GM06990 (cell line): ENCODE measurements at regions not wholly inside any gene's neighbourhood (a gene's known extent, or its start where the extent isn't known, plus 50 kb on each side); places are given as distances from the start of the nearest gene placed in this dataset.

ENCODE experiments used
- DNase-seq: peaks from one replicate; pipeline ENCODE4 v3.0.0-alpha.2; 2011; ENCODE audit not compliant: insufficient read length; ENCODE audit errors: extremely low read depth
- H3K27me3 ChIP-seq: replicated peaks from 2 replicates; pipeline ENCODE4 v1.6.0; 2011; ENCODE audit warnings: low read length; ENCODE audit not compliant: control insufficient read depth, insufficient read depth
- H3K36me3 ChIP-seq: 2 replicates; pipeline ENCODE4 v1.5.1; 2011; ENCODE audit warnings: low read length; ENCODE audit not compliant: control insufficient read depth, insufficient read depth
- H3K4me3 ChIP-seq: replicated peaks from 2 replicates; pipeline ENCODE4 v1.5.1; 2011; ENCODE audit warnings: low read depth, mild to moderate bottlenecking, control low read depth, low read length
- TF ChIP-seq, protein P1 (sequence below): IDR thresholded peaks from 2 replicates; pipeline ENCODE4 v1.5.1; 2011; ENCODE audit warnings: low read length, control low read depth, mild to moderate bottlenecking, inconsistent platforms; ENCODE audit not compliant: insufficient read depth, poor library complexity, severe bottlenecking

DNA sequence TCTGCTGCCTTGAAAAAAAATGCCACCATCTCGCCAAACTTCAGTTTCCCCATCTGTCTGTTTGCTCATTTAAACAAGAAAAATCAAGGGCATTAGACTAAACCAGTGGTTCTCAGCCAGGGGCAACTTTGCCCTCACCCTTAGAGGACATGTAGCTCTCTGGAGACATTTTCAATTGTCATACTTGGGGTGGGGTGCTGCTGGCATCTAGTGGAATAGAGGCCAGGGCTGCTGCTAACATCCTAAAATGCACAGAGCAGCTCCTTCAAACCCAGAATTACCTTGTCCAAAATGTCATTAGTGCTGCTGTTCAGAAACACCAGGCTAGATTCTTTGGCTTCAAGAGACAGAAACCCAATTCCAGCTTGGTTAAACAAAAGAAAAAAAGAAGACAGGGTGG lies 71.1 kb upstream of the FOXE1 start:
- TF ChIP-seq, protein P1, sequence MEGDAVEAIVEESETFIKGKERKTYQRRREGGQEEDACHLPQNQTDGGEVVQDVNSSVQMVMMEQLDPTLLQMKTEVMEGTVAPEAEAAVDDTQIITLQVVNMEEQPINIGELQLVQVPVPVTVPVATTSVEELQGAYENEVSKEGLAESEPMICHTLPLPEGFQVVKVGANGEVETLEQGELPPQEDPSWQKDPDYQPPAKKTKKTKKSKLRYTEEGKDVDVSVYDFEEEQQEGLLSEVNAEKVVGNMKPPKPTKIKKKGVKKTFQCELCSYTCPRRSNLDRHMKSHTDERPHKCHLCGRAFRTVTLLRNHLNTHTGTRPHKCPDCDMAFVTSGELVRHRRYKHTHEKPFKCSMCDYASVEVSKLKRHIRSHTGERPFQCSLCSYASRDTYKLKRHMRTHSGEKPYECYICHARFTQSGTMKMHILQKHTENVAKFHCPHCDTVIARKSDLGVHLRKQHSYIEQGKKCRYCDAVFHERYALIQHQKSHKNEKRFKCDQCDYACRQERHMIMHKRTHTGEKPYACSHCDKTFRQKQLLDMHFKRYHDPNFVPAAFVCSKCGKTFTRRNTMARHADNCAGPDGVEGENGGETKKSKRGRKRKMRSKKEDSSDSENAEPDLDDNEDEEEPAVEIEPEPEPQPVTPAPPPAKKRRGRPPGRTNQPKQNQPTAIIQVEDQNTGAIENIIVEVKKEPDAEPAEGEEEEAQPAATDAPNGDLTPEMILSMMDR, result no peak
- Histone ChIP-seq H3K36me3 (no peaks in the 10 kb centered on the region), H3K4me3 (no peak overlapping the region), H3K27me3 (no peaks in the 10 kb centered on the region)
- no peak for DNase-seq

DNA sequence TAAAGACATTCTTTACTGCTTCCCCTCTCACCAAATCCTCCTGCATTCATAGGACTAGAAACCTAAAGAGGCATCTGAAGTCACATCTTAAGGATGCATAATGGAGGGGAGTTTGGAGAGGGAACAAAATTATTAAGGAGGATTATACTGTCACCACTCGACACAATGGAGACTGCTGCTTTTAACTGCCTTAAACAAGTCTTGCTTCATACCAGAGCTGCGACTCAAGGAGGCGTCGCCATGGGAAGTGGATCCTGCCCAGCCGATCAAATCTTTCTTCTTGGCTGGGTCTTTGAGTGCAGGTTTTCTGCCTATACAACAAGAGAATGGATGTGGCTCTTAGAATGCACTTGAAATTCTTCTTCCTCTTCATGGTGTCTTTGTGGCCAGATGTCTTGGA lies 66.7 kb upstream of the FOXE1 start:
- no peak for DNase-seq
- Histone ChIP-seq H3K36me3 (no peaks in the 10 kb centered on the region), H3K27me3 (peaks cover 1% of the 10 kb centered on the region; the same call in 1 of the 2 replicates), H3K4me3 (no peak overlapping the region)
- TF ChIP-seq, protein P1, result no peak

DNA sequence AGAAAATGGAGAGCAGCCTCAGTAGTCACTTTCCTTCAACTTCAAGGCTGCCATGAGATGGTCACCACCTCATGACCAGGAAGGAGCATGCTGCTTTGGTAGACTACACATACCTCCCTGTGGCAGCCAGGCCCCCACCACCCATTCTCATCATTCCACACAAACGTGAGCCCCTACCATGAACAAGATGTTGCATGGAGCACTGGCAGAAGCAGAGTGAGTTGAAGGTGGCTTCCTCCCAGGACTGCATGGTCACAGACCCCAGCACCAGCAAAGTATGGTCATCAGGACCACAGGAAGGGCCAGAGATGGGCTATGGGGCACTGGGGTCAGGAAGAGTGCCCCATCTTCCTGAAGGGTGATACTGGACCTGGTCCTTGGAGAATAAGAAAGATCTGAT lies 65.5 kb upstream of the FOXE1 start:
- TF ChIP-seq, protein P1, result no peak
- Histone ChIP-seq H3K4me3 (no peak overlapping the region), H3K36me3 (no peaks in the 10 kb centered on the region), H3K27me3 (peaks cover 1% of the 10 kb centered on the region; the same call in 1 of the 2 replicates)
- DNase-seq, result no peak

DNA sequence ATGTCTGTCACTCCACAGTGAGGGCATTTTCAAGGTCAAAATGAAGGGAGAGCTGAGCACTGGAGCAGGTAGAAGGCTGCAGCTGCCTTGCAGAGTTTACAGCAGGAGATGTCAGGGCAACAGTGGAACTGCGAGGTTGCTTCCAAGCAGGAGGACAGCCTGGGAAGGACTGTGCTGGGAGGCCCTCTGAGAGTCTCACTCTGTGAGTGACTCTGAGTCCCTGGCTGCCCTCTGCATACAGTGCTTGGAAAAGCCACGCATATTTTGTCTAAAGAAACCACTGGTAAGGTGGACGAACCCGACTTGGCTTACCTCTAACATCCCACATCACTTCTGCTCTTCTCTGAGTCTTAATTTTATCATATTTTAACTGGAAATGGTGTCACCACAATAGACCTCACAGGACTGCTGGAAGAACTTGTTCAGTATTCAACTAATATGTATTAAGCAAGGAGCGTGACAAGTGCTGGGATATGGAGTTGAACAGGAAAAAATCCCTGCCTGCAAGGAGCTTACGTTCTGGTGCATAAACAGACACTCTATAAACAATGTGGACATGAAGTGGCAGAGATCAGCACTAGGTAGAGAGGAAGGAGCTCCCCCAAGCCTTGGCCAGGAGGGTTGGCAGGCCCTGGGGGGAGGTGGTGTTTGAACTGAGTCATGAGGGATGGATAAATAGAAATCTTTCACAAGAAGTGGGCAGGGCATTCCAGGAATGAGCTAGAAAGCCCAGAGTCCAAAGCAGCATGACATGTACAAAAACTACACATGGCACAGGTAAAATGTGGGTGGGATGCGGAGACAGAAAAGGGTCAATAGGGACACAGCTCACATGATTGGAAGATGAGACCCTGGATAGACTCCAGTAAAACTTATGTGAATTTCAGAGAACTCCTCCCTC lies 64.0 kb upstream of the FOXE1 start:
- peaks cover 1% of the 10 kb centered on the region; the same call in 1 of the 2 replicates for H3K27me3 ChIP-seq

DNA sequence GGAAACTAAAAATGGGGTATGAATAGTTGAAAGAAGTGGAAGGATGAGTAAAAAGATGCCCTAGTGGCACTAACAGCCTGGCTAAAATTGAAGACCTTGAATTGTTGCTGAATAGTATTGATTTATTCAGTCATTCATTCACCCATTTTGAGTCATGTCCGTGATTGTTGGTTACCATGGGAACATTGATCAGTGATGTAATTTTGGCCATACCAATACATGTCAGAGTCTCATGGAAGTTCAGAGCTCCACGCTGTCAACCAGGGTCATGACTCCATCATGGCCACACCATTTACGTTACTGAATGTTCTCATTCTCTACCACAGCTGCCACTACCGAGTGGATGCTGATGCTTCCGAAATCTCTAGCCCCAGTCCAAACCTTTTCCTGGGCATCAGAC lies 62.5 kb upstream of the FOXE1 start:
- no peaks in the 10 kb centered on the region for H3K36me3 ChIP-seq
- no peak for DNase-seq
- H3K4me3 ChIP-seq, result no peak overlapping the region
- TF ChIP-seq, protein P1, result no peak
- peaks cover 1% of the 10 kb centered on the region; the same call in 1 of the 2 replicates for H3K27me3 ChIP-seq

More for the DNA sequence above, 64.0 kb upstream of the FOXE1 start:
- TF ChIP-seq, protein P1, result no peak
- H3K36me3 ChIP-seq, result no peaks in the 10 kb centered on the region
- no peak overlapping the region for H3K4me3 ChIP-seq
- DNase-seq, result no peak
